Stimulated activated CD8-positive, alpha-beta memory T cell treated with anti-CD3 and anti-CD28 coated beads, Interleukin-4, amount 100 ng/mL, for 1 hour (primary cell): ENCODE measurements at regions not wholly inside any gene's neighbourhood (a gene's known extent, or its start where the extent isn't known, plus 50 kb on each side); places are given as distances from the start of the nearest gene placed in this dataset.
"Not testable (repeated sequence)": the region's sequence is repeated elsewhere in the genome, so short reads cannot be mapped to it uniquely, and the experiment has no call there.

Experiments used
- DNase-seq, 2 donors: peaks; one replicate each; pipeline ENCODE4 v3.0.0-alpha.2; 2020; ENCODE audit warnings: low read depth in 2 of 2, low spot score in 1 of 2

DNA sequence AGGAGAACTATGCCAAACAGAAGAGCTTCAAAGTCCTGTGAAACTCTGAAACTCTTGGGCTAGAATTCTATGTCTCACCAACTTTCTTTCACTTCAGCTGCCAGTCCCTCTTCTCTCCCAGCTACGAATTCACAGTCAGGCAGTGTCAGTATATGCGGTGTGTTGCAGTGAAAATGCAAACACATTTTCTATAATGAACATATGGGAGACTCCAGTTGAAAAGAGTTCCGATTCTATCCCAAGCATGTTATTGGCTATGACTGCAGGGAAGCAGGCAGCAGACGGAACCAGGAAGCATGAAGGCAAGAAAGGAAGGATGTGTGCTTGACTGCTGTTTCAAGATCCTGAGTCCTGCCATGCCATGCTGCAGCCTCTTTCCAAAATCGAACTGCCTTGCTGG is 515.7 kb upstream of the TLE4 start:
- no peak for DNase-seq

DNA sequence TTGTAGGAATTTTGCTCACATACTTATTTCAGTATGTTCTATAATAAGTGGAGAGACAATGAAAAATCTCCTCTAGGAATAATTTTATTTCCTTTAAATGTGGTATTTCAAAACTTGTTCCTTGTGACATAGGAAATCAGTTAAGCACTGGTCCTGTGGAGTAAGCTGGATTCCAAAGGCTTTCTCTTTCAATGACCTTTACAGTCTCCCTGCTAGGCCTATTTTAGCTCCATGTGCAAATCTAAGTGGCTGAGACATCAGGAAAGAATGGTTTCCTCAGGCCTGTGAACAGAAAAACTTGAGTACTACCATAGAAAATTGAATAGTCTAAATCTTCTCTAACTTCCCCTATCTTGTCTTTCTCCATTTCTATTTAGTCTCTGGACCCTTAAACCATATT is 514.2 kb upstream of the TLE4 start:
- no peak for DNase-seq

DNA sequence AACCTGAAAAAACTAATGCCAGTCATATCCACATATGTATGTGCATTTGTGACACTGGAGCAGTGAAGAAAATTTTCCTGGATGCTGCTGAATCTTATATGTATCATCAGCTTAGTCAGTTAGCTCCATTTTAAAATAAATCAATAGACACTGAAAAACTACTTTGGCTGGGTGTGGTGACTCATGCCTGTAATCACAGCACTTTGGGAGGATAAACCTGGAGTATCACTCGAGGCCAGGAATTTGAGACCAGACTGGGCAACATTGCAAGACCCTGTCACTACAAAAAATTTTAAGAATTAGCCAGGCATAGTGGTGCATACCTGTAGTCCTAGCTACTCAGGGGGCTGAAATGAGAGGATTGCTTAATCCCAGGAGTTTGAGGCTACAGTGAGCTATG is 511.0 kb upstream of the TLE4 start:
- DNase-seq, result no peak

DNA sequence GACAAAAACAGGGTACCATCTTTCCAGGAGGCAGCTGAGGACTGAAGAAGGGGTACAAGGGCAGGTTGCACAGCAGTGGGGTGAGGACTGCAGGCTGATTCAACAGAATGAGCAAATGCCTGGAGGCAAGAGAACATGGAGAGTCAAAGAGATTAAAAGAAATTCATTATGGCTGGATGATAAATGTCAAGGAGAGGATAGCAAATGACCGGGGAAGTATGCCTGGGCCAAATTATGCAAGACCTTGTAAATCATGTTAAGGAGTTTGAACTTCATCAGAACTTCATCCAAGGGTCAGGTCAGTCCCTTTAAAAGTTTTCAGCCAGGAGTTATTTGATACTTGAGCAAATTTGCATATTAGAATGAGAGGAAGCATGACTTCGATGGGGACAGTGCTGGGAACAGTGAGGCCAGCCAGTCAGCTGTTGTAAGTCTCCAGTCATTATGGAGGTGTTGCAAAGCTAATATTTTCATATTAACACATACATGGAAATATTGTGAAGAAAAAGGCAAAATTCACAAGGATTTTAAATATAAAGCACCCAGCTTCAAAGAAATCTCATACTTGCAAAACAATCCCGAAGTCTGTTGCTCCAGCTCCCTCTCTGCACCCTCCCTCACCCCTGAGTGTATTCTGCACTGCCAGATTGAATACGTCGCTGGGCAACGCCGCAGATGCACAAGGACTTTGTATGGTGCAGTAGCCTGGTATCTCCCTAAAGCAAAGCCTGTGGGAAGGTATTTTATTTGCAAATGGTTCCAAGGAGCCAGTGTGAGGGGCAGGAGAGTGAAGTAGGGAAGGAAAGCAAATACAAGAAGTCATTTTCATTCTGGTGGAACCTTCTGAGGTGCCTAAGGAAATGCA is 509.8 kb upstream of the TLE4 start:
- no peak for DNase-seq

DNA sequence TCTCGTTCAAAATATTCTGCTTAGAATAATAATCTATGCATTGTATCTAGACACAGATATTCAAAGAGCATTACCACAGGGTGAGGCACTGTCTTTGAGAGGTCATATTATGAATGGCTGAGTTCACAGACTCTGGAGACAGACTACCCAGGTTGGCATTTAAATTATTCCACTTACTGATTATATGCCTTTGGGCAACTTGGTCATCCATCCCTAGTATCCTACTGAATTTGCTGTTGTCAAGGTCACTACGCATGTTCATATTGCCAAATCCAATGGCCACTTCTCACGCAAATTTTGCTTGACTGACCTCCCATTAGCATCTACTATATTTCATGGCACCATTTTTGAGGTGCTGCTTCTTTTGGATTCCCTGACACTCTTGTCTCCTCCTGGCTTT is 498.6 kb upstream of the TLE4 start:
- no peak for DNase-seq

DNA sequence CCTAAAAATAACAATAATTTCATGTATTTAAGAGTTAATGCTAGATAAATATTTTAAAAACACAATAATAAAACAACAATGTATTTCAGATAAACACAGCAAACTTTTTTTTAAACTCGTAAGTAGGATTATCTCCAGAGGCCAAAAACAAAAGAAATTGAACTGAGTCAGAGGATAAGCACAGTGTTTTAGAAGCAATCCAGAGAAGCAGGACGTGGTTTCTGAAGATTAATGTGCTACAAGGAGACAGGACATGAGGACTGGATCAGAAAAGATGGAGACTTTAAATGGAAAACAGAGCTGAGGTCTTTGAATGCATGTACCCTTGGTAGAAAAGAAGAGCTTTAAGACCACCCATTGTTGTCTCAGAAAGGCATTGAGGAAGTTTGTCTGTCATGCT is 491.2 kb upstream of the TLE4 start:
- no peak for DNase-seq

DNA sequence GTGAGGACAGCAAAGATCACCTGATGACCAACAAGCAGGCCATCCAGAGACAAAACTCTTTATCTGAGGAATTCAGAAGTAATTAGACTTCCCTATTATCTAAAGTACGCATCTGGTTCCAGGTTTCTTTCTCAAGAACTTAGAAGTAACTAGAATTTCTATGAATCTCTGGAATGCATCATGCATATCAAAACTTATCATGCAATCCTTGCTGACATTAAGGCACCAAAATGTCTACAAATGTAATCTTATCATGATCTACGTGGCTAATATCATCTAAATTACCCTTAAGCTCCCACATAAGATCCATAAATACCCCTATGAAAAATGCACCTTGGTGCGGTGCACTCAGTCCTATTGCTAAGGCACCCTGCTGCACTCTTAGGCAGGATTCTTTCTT is 488.1 kb upstream of the TLE4 start:
- no peak for DNase-seq

DNA sequence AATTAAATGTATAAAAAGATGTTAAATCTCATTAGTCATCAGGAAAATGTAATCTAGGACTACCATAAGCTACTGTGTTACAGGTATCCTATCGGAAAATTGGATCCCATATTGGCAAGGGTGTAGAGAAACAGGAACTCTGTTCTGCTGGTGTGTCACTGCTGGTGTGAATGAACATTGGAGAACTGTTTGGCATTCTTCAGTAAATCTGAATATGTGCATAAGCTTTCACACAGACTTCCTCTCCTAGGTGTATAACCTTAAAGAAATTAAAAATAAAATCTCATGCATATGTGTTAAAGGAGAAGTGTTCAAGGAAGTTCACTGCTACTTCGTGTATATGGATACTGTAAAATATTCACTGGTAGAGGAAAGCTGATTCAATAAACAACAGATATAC is 484.6 kb upstream of the TLE4 start:
- no peak for DNase-seq

DNA sequence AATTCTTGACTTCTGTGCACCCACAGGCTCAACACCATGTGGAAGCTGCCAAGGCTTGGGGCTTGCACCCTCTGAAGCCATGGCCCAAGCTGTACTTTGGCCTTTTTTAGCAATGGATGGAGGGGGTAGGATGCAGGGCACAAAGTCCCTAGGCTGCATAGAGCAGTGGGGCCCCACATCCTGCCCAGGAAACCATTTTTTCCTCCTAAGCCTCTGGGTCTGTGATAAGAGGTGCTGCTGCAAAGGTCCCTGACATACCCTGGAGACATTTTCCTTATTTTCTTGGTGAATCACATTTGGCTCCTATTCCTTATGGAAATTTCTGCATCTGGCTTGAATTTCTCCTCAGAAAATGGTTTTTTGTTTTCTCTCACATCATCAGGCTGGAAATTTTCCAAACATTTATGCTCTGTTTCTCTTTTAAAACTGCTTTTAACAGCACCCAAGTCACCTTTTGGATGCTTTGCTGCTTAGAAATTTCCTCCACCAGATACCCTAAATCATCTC is 482.7 kb upstream of the TLE4 start:
- DNase-seq, result no peak

DNA sequence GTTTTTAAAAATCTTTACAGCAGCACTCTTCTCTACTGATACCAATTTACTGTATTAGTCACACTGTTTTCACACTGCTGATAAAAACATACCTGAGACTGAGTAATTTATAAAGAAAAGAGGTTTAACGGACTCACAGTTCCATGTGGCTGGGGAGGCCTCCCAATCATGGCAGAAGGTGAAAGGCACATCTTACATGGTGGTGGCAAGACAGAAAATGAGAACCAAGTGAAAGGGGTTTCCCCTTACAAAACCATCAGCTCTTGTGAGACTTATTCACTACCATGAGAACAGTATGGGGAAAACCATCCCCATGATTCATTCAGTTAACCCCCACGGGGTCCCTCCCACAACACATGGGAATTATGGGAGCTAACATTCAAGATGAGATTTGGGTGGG is 481.9 kb upstream of the TLE4 start:
- DNase-seq, result not testable (repeated sequence)

DNA sequence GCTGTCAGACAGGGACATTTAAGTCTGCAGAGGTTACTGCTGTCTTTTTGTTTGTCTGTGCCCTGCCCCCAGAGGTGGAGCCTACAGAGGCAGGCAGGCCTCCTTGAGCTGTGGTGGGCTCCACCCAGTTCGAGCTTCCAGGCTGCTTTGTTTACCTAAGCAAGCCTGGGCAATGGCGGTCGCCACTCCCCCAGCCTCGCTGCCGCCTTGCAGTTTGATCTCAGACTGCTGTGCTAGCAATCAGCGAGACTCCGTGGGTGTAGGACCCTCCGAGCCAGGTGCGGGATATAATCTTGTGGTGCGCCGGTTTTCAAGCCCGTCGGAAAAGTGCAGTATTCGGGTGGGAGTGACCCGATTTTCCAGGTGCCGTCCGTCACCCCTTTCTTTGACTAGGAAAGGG is 468.5 kb upstream of the TLE4 start:
- not testable (repeated sequence) for DNase-seq

DNA sequence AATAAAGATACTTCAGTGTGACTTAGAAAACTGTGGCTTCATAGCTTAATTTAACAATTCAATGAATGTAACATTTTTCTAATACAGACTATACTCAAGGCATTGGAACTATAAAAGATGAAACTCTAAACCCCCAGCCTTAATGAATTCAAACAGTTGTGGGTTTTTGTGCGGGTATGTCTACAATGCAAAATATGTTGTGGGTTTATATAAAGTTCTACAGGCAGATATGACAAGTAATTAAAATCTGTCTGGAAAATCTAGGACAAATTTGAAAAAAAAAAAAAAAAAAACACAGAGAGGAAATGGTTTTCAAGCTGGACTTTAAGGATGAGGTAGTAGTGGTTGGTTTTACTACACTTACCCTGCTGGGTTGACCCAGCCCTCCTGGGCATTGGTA is 467.5 kb upstream of the TLE4 start:
- no peak for DNase-seq

DNA sequence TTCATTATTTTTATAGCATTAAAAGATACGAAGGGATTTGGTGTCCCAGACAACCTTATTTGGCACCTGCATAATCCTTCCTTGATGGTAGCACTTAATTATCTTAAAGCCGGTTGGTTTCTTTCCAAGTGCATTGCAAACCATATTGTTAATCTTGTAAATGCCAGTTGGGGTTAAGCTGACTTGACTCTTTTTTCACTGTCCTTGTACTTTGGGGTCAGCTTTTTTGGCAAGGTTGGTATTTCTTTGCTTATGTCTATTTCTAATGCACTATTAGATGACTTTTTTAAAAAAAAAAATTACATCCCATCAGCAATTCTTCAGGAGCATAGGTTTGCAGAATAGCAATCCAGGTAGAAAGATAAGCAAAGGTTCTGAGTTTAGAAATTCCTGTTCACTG is 466.8 kb upstream of the TLE4 start:
- DNase-seq, result no peak

DNA sequence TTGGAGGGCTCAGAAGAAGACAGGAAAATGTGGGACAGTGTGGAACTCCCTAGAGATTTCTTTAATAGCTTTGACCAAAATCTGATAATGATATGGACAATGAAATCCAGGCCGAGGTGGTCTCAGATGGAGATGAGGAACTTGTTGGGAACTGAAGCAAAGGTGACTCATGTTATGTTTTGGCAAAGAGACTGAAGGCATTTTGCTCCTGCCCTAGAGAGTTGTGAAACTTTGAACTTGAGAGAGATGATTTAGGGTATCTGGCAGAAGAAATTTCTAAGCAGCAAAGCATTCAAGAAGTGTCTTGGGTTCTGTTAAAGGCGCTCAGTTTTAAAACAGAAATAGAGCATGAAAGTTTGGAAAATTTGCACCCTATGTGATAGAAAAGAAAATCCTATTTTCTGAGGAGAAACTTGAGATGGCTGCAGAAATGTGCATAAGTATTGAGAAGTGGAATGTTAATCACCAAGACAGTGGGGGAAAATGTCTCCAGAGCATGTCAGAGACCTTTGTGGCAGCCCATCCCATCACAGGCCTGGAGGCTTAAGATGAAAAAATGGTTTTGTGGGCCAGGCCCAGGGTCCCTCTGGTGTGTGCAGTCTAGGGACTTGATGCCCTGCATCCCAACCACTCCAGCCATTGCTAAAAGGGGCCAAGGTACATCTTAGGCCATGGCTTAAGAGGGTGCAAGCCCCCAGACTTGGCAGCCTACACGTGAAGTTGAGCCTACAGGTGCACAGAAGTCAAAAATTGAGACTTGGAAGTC is 463.7 kb upstream of the TLE4 start:
- no peak for DNase-seq

DNA sequence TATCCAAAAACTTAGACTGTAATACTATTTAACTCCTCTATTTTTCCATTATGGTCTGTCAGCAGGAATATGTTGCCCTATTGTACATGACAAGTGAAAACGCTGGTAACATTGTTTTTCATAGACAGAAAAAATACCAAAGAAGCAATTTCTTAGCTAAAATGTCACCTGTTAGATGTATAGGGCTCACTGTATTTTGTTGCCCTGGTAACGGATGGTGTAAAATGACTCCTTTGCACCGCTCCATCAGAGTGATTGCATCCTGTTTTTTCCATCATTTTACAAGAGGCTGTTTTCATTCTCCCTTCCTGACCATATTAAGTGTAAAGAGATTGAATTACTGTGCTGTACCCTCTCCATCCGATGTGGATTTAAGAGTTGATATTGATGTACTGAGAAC is 460.1 kb upstream of the TLE4 start:
- DNase-seq, result no peak

DNA sequence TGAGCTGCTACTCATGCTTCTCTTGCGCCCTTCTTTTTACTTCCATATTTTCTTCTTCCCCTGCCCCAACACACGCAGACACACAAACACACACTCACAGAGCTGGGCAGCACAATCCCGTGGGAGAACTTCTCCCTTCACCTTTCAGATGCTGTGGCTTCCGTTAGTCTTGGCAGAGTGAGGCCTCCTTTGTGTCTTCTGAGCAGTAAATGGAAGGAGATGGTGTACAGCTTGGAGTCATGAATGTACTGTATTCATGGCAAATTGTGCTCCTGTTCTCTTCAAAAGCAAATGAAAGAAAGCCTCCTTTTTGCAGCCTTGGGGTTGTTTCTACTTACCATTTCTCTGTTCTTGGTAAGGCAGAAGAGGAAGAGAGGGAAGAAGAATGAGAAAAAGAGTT is 456.6 kb upstream of the TLE4 start:
- DNase-seq, result no peak

DNA sequence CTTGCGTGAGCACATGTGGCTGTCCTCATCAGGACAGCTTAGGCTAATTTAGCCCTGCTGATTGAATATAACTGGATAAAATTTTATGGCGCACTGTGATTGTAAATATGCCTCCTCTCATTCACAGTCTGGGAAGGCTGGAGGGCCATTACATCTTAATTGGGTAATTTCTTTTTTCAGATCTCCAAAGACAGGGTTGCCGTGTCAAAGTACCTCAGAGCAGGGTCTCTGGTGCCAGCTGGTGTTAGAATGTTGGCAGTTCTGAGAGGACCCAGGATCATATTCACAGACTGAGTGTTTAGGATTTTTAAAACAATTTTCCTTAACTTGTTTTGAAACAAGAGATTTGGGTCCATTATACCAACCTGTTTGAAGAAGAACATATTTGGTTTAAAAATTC is 455.7 kb upstream of the TLE4 start:
- no peak for DNase-seq

DNA sequence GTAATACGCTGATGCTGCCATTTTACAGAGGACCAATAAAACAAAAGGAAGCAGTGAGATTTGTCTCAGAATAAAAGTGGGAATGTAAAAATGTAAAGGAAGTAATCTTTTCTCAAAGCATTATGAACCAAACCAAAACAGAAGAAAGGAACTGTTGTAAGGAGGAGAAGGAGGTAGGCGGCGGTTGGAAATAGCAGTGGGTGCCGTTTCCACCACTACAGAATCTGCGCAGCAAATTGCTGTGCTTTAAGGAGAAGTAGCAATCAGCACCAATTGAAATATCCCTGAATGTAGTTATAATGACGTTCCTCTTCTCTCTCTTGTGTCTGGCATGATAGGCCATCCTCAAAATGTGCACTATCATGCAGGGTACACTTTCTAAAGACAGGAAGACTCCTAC is 455.1 kb upstream of the TLE4 start:
- no peak for DNase-seq

DNA sequence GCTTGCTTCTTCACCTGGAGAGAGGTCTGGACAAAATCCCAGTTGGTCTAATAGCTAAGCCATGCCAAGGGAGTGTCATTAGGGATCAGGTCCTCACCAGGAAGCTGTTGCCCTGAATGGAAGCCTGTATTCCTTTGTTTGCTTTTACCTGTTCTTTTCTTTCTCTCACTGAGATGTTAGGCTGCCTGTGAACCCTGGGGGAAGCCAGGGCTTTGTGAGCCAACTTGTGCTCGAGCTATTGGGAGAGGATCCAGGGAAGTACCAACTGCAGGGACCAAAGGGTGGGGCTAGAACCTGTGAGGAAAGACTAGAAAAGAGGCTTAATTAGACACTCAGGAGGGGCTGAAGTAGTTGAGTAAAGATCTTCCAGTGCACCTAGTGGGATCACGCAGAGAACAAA is 451.2 kb upstream of the TLE4 start:
- DNase-seq, result no peak

DNA sequence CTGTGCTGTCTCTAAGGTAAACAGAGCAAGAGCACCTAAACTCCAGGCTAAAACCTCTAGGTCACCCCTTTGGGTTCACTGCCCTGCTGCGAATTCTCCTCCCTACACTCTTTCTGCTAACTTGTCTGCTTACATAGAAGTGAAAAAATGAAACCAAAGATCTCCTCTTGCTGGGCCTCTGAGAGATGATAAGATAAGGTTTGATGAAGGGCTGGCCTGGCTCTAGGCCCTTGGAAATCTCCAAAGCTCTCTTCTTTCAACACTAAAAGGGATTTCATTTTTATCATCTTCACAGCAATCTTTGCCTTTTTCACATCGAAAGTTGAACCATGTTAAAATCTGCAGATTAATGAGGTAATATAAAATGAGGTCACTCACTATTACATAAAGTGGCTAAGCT is 450.8 kb upstream of the TLE4 start:
- no peak for DNase-seq

DNA sequence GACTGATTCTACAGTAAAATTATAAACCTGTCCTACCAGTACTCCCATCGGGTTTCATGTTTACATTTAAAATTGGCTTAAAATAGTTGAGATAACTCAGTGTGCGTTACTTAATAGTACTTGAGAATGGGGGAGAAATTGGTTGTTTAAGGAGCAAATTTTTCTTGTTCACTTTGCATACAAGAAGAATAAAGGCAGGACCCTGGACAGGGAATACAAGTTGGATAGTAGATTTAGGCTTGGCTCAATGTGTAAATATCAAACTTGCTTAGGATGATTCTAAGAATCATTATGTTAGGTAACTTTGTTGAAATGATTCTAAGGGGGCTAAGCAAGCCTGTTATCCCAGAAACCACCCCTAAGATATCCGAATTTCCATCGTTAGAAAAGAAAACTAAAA is 448.4 kb upstream of the TLE4 start:
- DNase-seq, result no peak

DNA sequence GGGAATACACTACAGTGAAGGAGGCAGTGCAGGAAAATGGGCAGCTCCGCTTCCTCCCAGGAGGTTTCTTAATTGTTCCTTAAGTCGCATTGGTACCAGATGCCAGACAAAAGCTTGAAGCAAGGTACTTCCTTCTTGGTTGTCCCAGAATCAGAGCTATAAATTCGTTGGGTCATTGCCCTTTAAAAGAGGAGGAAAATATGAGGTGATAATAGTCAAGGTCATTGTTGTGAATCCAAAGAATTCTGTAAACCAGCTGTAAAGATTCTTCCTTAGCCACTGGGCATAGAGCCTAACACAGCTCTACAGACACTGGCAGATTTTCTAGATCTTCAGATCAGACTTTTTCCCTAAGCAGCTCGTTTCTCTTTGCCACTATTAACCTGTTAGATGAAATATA is 444.1 kb upstream of the TLE4 start:
- DNase-seq, result no peak
